Endodermal cell (in vitro differentiated cells): ENCODE measurements at regions not wholly inside any gene's neighbourhood (a gene's known extent, or its start where the extent isn't known, plus 50 kb on each side); places are given as distances from the start of the nearest gene placed in this dataset.

Experiments
- DNase-seq: peaks from one replicate; pipeline ENCODE4 v3.0.0-alpha.2; 2017
- H3K27ac ChIP-seq: 2 replicates; pipeline ENCODE4 v1.5.1; 2013; ENCODE audit warnings: mild to moderate bottlenecking, low read depth, low read length, moderate library complexity
- H3K27me3 ChIP-seq: 2 replicates; pipeline ENCODE4 v1.6.1; 2013; ENCODE audit warnings: mild to moderate bottlenecking, low read length, moderate library complexity; ENCODE audit not compliant: insufficient read depth, control insufficient read depth, poor library complexity, severe bottlenecking
- H3K36me3 ChIP-seq: 2 replicates; pipeline ENCODE4 v1.7.0; 2013; ENCODE audit warnings: mild to moderate bottlenecking, low read length, moderate library complexity; ENCODE audit not compliant: control insufficient read depth, insufficient read depth
- H3K4me1 ChIP-seq: one replicate; pipeline ENCODE4 v1.7.0; 2013; ENCODE audit warnings: low read length; ENCODE audit not compliant: control insufficient read depth, insufficient read depth
- H3K4me3 ChIP-seq: 2 replicates; pipeline ENCODE4 v1.5.1; 2013; ENCODE audit warnings: mild to moderate bottlenecking, low read length, moderate library complexity
- H3K9ac ChIP-seq: 2 replicates; pipeline ENCODE4 v1.6.1; 2013; ENCODE audit warnings: mild to moderate bottlenecking, low read length, moderate library complexity; ENCODE audit not compliant: poor library complexity, severe bottlenecking; ENCODE audit errors: extremely low read depth
- H3K9me3 ChIP-seq: 2 replicates; pipeline ENCODE4 v1.6.1; 2013; ENCODE audit warnings: mild to moderate bottlenecking, low read length, moderate library complexity; ENCODE audit not compliant: control insufficient read depth
- H3K27ac Mint-ChIP-seq: 2 replicates; pipeline ENCODE4 v1.8.0; 2020; ENCODE audit warnings: mixed read lengths
- H3K27me3 Mint-ChIP-seq: 2 replicates; pipeline ENCODE4 v1.8.0; 2021; ENCODE audit warnings: mild to moderate bottlenecking, mixed read lengths; ENCODE audit not compliant: insufficient read depth
- H3K36me3 Mint-ChIP-seq: 2 replicates; pipeline ENCODE4 v1.8.0; 2020; ENCODE audit warnings: low read depth, mixed read lengths
- H3K4me1 Mint-ChIP-seq: 2 replicates; pipeline ENCODE4 v1.8.0; 2020; ENCODE audit warnings: mixed read lengths
- H3K4me3 Mint-ChIP-seq: 2 replicates; pipeline ENCODE4 v1.8.0; 2020; ENCODE audit warnings: mild to moderate bottlenecking, moderate library complexity, mixed read lengths
- H3K9me3 Mint-ChIP-seq: 2 replicates; pipeline ENCODE4 v1.8.0; 2020; ENCODE audit warnings: mild to moderate bottlenecking, mixed read lengths
- WGBS, 2 experiments: methylation state at CpG; one replicate each; pipeline versions ENCODE4 v1.1.5 to v1.1.7; 2013; ENCODE audit warnings: missing lambda C conversion rate in 2 of 2, mixed read lengths in 1 of 2; ENCODE audit not compliant: insufficient coverage in 1 of 2, insufficient read length in 1 of 2; 5-methylcytosine and 5-hydroxymethylcytosine counted together
- TF ChIP-seq, protein P1 (sequence below): fragments of 200-600 bp; sonication (generic); conservative IDR thresholded peaks from 2 replicates; pipeline ENCODE4 v1.5.0; 2021; ENCODE audit warnings: antibody characterized with exemption, mild to moderate bottlenecking

DNA sequence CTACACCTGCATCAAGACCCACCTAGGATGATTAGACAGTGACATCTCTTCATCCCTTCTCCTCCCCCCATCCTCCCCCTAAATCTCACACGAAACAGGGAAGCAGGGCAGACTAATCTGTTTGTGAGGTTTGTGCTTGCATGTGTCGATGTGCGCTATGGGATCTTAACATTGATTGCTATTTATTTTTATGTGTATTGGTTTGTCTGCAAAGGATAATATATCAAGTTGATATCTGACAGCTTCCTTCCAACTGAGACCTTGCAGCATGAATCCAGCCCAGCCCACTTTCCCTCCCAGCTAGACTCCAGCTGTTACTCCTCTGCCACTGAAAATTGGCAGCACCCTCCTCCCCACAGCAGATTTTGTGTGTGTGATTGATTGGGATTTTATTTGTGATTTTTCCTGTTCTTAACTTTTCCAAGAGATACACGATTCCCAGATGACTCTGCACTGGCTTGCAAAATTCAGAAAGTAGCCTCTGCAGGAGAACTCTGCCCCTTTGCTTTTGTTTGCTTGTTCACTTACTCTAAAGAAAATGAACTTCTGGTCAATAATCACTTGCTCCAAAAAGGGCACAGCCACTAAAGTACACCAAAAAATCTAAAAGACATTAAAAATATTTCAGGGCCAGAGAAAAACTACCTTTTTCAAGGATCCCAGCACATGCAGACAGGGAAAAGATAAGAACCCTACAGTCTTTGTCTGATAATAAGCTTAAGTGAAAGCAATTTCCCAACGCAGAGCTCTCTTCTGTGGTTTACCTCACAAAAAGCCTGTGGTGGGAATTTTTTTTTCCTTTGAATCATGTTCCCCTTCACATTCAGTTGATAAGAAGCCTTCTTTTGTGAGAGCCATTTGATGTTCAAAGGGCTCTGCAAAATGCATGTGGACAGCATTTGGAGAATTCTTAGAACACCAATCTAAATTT lies 222.1 kb downstream of the RPS29 start:
- DNase-seq, result no peak
- Mint-ChIP-seq H3K4me1 (peaks cover 22% of the 10 kb centered on the region), H3K4me3 (peak overlapping the region; percentile 18), H3K9me3 (peaks cover 18% of the 10 kb centered on the region), H3K27ac (no peak overlapping the region), H3K36me3 (no peaks in the 10 kb centered on the region), H3K27me3 (no peaks in the 10 kb centered on the region)
- Histone ChIP-seq H3K9ac (no peak overlapping the region), H3K36me3 (no peaks in the 10 kb centered on the region), H3K27me3 (peaks cover 62% of the 10 kb centered on the region), H3K4me3 (peak overlapping the region; percentile 57), H3K9me3 (peaks cover 5% of the 10 kb centered on the region), H3K4me1 (peaks cover 9% of the 10 kb centered on the region), H3K27ac (no peak overlapping the region)
- TF ChIP-seq, protein P1, sequence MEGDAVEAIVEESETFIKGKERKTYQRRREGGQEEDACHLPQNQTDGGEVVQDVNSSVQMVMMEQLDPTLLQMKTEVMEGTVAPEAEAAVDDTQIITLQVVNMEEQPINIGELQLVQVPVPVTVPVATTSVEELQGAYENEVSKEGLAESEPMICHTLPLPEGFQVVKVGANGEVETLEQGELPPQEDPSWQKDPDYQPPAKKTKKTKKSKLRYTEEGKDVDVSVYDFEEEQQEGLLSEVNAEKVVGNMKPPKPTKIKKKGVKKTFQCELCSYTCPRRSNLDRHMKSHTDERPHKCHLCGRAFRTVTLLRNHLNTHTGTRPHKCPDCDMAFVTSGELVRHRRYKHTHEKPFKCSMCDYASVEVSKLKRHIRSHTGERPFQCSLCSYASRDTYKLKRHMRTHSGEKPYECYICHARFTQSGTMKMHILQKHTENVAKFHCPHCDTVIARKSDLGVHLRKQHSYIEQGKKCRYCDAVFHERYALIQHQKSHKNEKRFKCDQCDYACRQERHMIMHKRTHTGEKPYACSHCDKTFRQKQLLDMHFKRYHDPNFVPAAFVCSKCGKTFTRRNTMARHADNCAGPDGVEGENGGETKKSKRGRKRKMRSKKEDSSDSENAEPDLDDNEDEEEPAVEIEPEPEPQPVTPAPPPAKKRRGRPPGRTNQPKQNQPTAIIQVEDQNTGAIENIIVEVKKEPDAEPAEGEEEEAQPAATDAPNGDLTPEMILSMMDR, result no peak
- 46% methylated on average over 5 of the region's 5 CpGs; no CpG with 5 or more reads in 1 of the 2 experiments for WGBS, 2 experiments

DNA sequence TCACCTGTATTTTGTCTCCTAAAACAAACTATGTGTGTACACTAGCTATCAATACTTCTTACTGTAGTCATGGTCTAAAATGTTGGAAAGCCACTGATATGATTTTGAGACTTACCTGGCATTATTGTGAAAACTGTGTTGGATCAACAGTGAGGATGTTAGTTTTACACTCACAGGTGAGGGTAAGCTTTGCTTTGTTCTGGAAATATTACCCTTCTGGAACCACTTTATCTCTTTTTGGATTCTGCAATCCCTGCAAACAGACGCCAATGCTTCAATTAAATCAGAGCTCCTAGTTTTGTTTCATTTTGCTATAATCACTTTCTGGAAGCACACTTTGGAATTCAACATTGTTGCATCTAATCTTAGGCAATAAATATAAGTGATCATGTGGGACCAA lies 223.3 kb downstream of the RPS29 start:
- Histone ChIP-seq H3K9me3 (peaks cover 5% of the 10 kb centered on the region), H3K9ac (no peak overlapping the region), H3K4me1 (peaks cover 9% of the 10 kb centered on the region), H3K4me3 (no peak overlapping the region), H3K27ac (no peak overlapping the region), H3K27me3 (peaks cover 55% of the 10 kb centered on the region), H3K36me3 (no peaks in the 10 kb centered on the region)
- 85% methylated on average over 1 of the region's 1 CpG; no CpG with 5 or more reads in 1 of the 2 experiments for WGBS, 2 experiments
- TF ChIP-seq, protein P1, result no peak
- no peaks in the 10 kb centered on the region for H3K36me3 Mint-ChIP-seq
- H3K27me3 Mint-ChIP-seq, result no peaks in the 10 kb centered on the region
- DNase-seq, result no peak
- H3K27ac Mint-ChIP-seq, result no peak overlapping the region
- peaks cover 22% of the 10 kb centered on the region for H3K4me1 Mint-ChIP-seq
- H3K4me3 Mint-ChIP-seq, result no peak overlapping the region
- peaks cover 21% of the 10 kb centered on the region for H3K9me3 Mint-ChIP-seq

DNA sequence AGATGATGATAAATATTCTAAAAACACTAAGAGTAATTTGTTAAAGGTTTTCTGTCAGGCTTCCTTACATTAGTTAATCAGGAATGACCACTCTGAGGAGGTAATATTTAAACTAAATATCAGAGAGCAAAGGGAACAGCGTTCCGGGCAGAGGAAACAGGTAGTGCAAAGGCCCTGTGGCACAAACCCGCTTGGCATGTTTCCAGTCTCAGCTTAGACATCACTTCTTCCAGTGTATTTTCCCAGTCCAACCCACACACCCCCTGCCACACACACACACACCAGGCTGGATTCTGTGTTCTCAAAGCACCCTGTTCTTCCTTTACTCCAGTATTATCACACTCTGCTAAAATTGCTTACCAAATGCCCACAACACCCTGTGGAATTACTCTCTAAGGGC lies 247.1 kb downstream of the RPS29 start:
- DNase-seq, result no peak
- H3K4me1 ChIP-seq, result no peaks in the 10 kb centered on the region
- Mint-ChIP-seq H3K4me1 (no peaks in the 10 kb centered on the region), H3K9me3 (no peaks in the 10 kb centered on the region), H3K27ac (no peak overlapping the region), H3K36me3 (no peaks in the 10 kb centered on the region), H3K27me3 (peaks cover 60% of the 10 kb centered on the region), H3K4me3 (no peak overlapping the region)
- H3K27me3 ChIP-seq, result peaks cover 25% of the 10 kb centered on the region
- H3K27ac ChIP-seq, result no peak overlapping the region
- no peaks in the 10 kb centered on the region for H3K9me3 ChIP-seq
- no peak overlapping the region for H3K9ac ChIP-seq
- 98% methylated on average over 3 of the region's 3 CpGs; no CpG with 5 or more reads in 1 of the 2 experiments for WGBS, 2 experiments
- TF ChIP-seq, protein P1, result no peak
- H3K4me3 ChIP-seq, result no peak overlapping the region
- H3K36me3 ChIP-seq, result no peaks in the 10 kb centered on the region
